ENCODE measurements at regions not wholly inside any gene's neighbourhood (a gene's known extent, or its start where the extent isn't known, plus 50 kb on each side); places are given as distances from the start of the nearest gene placed in this dataset.

DNA sequence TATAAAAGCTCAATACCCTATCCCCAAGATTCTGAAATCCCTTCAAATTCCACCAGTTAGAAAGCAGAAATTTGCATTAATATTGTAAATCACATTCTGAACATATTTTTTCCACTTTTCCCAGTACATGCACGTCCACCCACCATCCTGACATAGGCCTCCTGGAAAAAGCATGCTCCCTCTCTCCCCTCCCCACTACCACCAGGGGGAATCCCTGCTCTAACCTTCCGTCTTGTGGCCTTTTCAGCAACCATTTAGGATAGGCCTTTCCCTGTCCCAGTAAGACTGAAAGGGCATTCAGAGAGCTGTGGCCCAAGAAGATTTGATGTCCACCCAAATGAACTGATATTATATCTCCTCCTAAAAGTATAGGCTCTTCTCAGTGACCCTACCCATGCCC lies 182.1 kb downstream of the ARRDC4 start:
- TF ChIP-seq EZH2 (IDR thresholded peaks at IDR 0.05; ENCODE audit: insufficient read depth, poor library complexity, severe bottlenecking) (no peak), EZH2phosphoT487 (IDR thresholded peaks at IDR 0.05; ENCODE audit: insufficient read depth, low read depth) (no peak)
